ENCODE measurements at regions not wholly inside any gene's neighbourhood (a gene's known extent, or its start where the extent isn't known, plus 50 kb on each side); places are given as distances from the start of the nearest gene placed in this dataset.

GRCh38 chr6:11413117-11413687 lies 124.3 kb upstream of the TMEM170B start (continued):
- TF ChIP-seq KDM6A (CRISPR knock-in tag; IDR thresholded peaks at IDR 0.05; ENCODE audit: low read depth) = no peak

GRCh38 chr6:11412616-11413015 lies 124.9 kb upstream of the TMEM170B start:
- Histone ChIP-seq H2AFZ (ENCODE audit: low read length) (no peak overlapping the region), H3K4me3 (replicated peaks in 1 of 3; ENCODE audit: insufficient read depth in 1 of 3, low read depth in 2 of 3, low read length in 3 of 3) (no peak overlapping the region), H3K36me3 (replicated peaks in 1 of 2; ENCODE audit: control insufficient read depth in 1 of 2, insufficient read depth in 2 of 2, low read length in 2 of 2) (no peaks in the 10 kb centered on the region), H3K9ac (ENCODE audit: insufficient read depth, low read depth, low read length) (no peak overlapping the region), H3K9me3 (ENCODE audit: low read length) (no peaks in the 10 kb centered on the region), H4K20me1 (ENCODE audit: insufficient read depth, low read length) (no peaks in the 10 kb centered on the region), H3K4me1 (ENCODE audit: insufficient read depth, low read length) (peaks cover 41% of the 10 kb centered on the region), H3K79me2 (ENCODE audit: insufficient read depth, low read length) (no peaks in the 10 kb centered on the region), H3K27ac (ENCODE audit: extremely low read length, insufficient read depth, low read length) (no peak overlapping the region), H3K27me3 (ENCODE audit: control insufficient read depth in 1 of 2, insufficient read depth in 2 of 2, low read length in 2 of 2) (no peaks in the 10 kb centered on the region), H3K4me2 (ENCODE audit: low read depth, low read length) (no peak overlapping the region)
- ChIA-PET POLR2A (interaction anchor here (1.3 kb wide), 1 partner anchor 14 kb away, joined by 4 read pairs; no protein-coding TSS in a partner anchor), CTCF (ENCODE audit: low intra/inter-chr PET ratio, low total read pairs) (no interaction called here)
- ATAC-seq (no peak), DNase-seq (ENCODE audit: low spot score) (no peak), FAIRE-seq (no peak)
- 96% methylated on average over 3 of the region's 3 CpGs for WGBS (ENCODE audit: low lambda C conversion rate)
- intact Hi-C loops (cut with micrococcal nuclease; ENCODE audit: unreplicated experiment) = no loop called here
- in situ Hi-C loops (cut with HindIII; ENCODE audit: extremely low pct_ligation_motif_present, low pct_unique_long_range_greater_than_20kb) = no loop called here
- no TSS peak for BruUV-seq (replicated peaks)
- TF ChIP-seq NFE2L2 (IDR thresholded peaks at IDR 0.05; ENCODE audit: low read length) = 0 out of 2 replicates have a peak, but pooled peaks have one; percentile 29
- no peak for TF ChIP-seq CCDC6 (CRISPR knock-in tag; IDR thresholded peaks at IDR 0.05)
- TF ChIP-seq TFDP2 (CRISPR knock-in tag; IDR thresholded peaks at IDR 0.05) = no peak
- TF ChIP-seq POLR2A (IDR thresholded peaks at IDR 0.05; ENCODE audit: insufficient read depth in 1 of 2, low read depth in 2 of 2, low read length in 2 of 2) = no peak
- no peak for TF ChIP-seq ZNF850 (CRISPR knock-in tag; conservative IDR thresholded peaks at IDR 0.05)
- TF ChIP-seq ZNF331 (CRISPR knock-in tag; IDR thresholded peaks at IDR 0.05) = no peak
- 0 out of 2 replicates have a peak, but pooled peaks have one; percentile 27 for TF ChIP-seq ZNF770 (CRISPR knock-in tag; IDR thresholded peaks at IDR 0.05)
- TF ChIP-seq ZNF646 (CRISPR knock-in tag; IDR thresholded peaks at IDR 0.05) = no peak
- no peak for TF ChIP-seq MNT (IDR thresholded peaks at IDR 0.05)
- no peak for TF ChIP-seq ZNF639 (CRISPR knock-in tag; conservative IDR thresholded peaks at IDR 0.05)

Measured in HepG2 (cell line).